Suprapubic skin (tissue), 4 donors: ENCODE measurements at regions not wholly inside any gene's neighbourhood (a gene's known extent, or its start where the extent isn't known, plus 50 kb on each side); places are given as distances from the start of the nearest gene placed in this dataset.

Experiments
- DNase-seq, 2 donors: peaks; one replicate each; pipeline ENCODE4 v3.0.0-alpha.2; 2019; ENCODE audit warnings: low spot score in 2 of 2
- H3K27ac ChIP-seq: fragments of 200-600 bp; sonication (generic); one replicate; pipeline ENCODE4 v1.5.1; 2019
- H3K27me3 ChIP-seq: fragments of 200-600 bp; sonication (generic); one replicate; pipeline ENCODE4 v1.5.1; 2019
- H3K36me3 ChIP-seq: fragments of 200-600 bp; sonication (generic); one replicate; pipeline ENCODE4 v1.5.1; 2019
- H3K4me1 ChIP-seq: fragments of 200-600 bp; sonication (generic); one replicate; pipeline ENCODE4 v1.5.1; 2019
- H3K4me3 ChIP-seq: fragments of 200-600 bp; sonication (generic); one replicate; pipeline ENCODE4 v1.5.1; 2019; ENCODE audit warnings: mild to moderate bottlenecking
- H3K9me3 ChIP-seq: fragments of 200-600 bp; sonication (generic); one replicate; pipeline ENCODE4 v1.5.1; 2019
- CTCF ChIP-seq, 2 donors: fragments of 200-600 bp in 1 of 2; fragments of 450-650 bp in 1 of 2; sonication (generic) in 1 of 2; IDR thresholded peaks; one replicate each; pipeline ENCODE4 v1.5.1; 2016 to 2019; ENCODE audit warnings: antibody characterized with exemption in 2 of 2, mild to moderate bottlenecking in 1 of 2, moderate library complexity in 1 of 2
- EP300 ChIP-seq: sonication (generic); formaldehyde crosslinking; IDR thresholded peaks from one replicate; pipeline ENCODE4 v1.6.1; 2017; ENCODE audit warnings: antibody characterized with exemption
- POLR2A ChIP-seq, 2 donors: fragments of 450-650 bp; IDR thresholded peaks; one replicate each; pipeline ENCODE4 v1.6.1; 2017; ENCODE audit warnings: antibody characterized with exemption in 2 of 2, mild to moderate bottlenecking in 2 of 2, moderate library complexity in 2 of 2
- POLR2AphosphoS5 ChIP-seq, 3 donors: sonication (generic); formaldehyde crosslinking; IDR thresholded peaks; one replicate each; pipeline ENCODE4 v1.6.1; 2017; ENCODE audit warnings: antibody characterized with exemption in 3 of 3
- WGBS: methylation state at CpG from one replicate; pipeline ENCODE4 v1.1.5; 2018; 5-methylcytosine and 5-hydroxymethylcytosine counted together

- Histone ChIP-seq H3K27ac (no peak overlapping the region), H3K27me3 (no peaks in the 10 kb centered on the region), H3K4me1 (no peaks in the 10 kb centered on the region), H3K36me3 (no peaks in the 10 kb centered on the region), H3K9me3 (no peaks in the 10 kb centered on the region), H3K4me3 (no peak overlapping the region)
- WGBS: 92% methylated on average over 6 of the region's 6 CpGs
- DNase-seq: no peak
- TF ChIP-seq POLR2A (IDR thresholded peaks at IDR 0.05): no peak
- TF ChIP-seq POLR2AphosphoS5 (IDR thresholded peaks at IDR 0.05): no peak
- TF ChIP-seq EP300: no peak
- no peak for TF ChIP-seq CTCF (IDR thresholded peaks at IDR 0.05)
Observed at GRCh38 chr11:134628426-134628825, 216.4 kb upstream of the B3GAT1 start.

- no peak overlapping the region for H3K4me3 ChIP-seq
- H3K4me1 ChIP-seq: no peaks in the 10 kb centered on the region
- no peaks in the 10 kb centered on the region for H3K36me3 ChIP-seq
- TF ChIP-seq EP300: no peak
- no peak for TF ChIP-seq CTCF (IDR thresholded peaks at IDR 0.05)
- TF ChIP-seq POLR2A (IDR thresholded peaks at IDR 0.05): no peak
- no peak for TF ChIP-seq POLR2AphosphoS5 (IDR thresholded peaks at IDR 0.05)
- no peaks in the 10 kb centered on the region for H3K27me3 ChIP-seq
- no peak for DNase-seq
- H3K27ac ChIP-seq: no peak overlapping the region
- 75% methylated on average over 1 of the region's 4 CpGs for WGBS
- H3K9me3 ChIP-seq: no peaks in the 10 kb centered on the region
Observed at GRCh38 chr11:134626032-134626431, 214.0 kb upstream of the B3GAT1 start.

- DNase-seq: no peak
- no peak overlapping the region for H3K4me3 ChIP-seq
- TF ChIP-seq CTCF (IDR thresholded peaks at IDR 0.05) (no peak), POLR2AphosphoS5 (IDR thresholded peaks at IDR 0.05) (no peak), POLR2A (IDR thresholded peaks at IDR 0.05) (no peak), EP300 (no peak)
- H3K9me3 ChIP-seq: no peaks in the 10 kb centered on the region
- H3K27ac ChIP-seq: no peak overlapping the region
- no peaks in the 10 kb centered on the region for H3K36me3 ChIP-seq
- WGBS: 90% methylated on average over 3 of the region's 3 CpGs
- H3K4me1 ChIP-seq: no peaks in the 10 kb centered on the region
- no peaks in the 10 kb centered on the region for H3K27me3 ChIP-seq
Observed at GRCh38 chr11:134625631-134626030, 213.6 kb upstream of the B3GAT1 start.

GRCh38 chr11:134625151-134625550, 213.1 kb upstream of the B3GAT1 start:
- no peak for DNase-seq

More at GRCh38 chr11:134625151-134625550, 213.1 kb upstream of the B3GAT1 start:
- H3K36me3 ChIP-seq: no peaks in the 10 kb centered on the region
- no peaks in the 10 kb centered on the region for H3K4me1 ChIP-seq
- no peak overlapping the region for H3K27ac ChIP-seq
- TF ChIP-seq POLR2A (IDR thresholded peaks at IDR 0.05) (no peak), POLR2AphosphoS5 (IDR thresholded peaks at IDR 0.05) (no peak), CTCF (IDR thresholded peaks at IDR 0.05) (no peak), EP300 (no peak)
- H3K27me3 ChIP-seq: no peaks in the 10 kb centered on the region
- 87% methylated on average over 3 of the region's 3 CpGs for WGBS
- no peak overlapping the region for H3K4me3 ChIP-seq
- H3K9me3 ChIP-seq: no peaks in the 10 kb centered on the region
